ENCODE measurements at regions not wholly inside any gene's neighbourhood (a gene's known extent, or its start where the extent isn't known, plus 50 kb on each side); places are given as distances from the start of the nearest gene placed in this dataset.

DNA sequence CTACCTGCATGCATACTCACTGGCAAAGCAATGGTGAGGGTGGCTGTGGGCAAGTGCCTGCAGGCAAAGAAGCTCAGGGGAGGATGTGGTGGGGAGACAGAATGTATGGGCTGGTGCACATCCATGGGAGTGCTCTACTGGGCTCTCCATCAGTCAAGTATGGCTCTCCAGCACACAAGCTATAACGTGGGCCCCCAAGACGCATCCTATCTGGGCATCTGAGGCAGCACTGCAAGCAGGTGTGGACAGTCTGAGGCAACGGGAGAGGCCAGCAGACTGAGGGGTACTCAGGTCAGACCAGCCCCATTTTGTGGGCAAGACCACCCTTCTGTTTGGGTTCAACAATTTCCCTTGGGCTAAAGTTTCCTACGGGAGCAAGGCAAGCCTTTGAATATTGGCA is 1227.8 kb downstream of the FAM133A start:
- H2AFZ ChIP-seq (ENCODE audit: low read length): no peak overlapping the region

DNA sequence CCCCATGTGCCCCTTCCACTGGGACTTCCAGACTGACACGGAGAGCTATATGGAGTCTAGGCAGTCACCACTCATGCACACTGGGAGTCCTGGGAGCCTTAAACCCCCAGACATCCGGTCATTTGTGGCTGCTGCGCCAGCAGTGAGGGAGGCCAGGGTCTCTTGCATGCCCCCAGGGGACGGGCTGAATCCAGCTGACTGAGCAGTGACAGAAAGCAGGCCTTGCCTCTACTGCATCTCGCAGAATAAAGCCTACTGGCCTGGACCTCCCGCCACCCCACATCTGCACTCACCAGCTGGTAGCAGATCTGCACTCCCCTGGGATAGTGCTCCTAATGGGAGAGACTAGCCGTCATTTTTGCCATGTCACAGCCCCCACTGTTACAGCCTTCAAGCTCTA is 1234.2 kb downstream of the FAM133A start:
- H4K20me1 ChIP-seq (ENCODE audit: insufficient read depth, low read length): no peaks in the 10 kb centered on the region
- no peak overlapping the region for H2AFZ ChIP-seq (ENCODE audit: low read length)

More for the DNA sequence above, 1227.8 kb downstream of the FAM133A start:
- no peaks in the 10 kb centered on the region for H3K79me2 ChIP-seq (ENCODE audit: insufficient read depth, low read length)
- no peaks in the 10 kb centered on the region for H3K27me3 ChIP-seq (ENCODE audit: insufficient read depth, low read length)
- no peak overlapping the region for H3K4me2 ChIP-seq (ENCODE audit: insufficient read depth, low read length)
- H3K9me3 ChIP-seq (ENCODE audit: low read depth, low read length): no peaks in the 10 kb centered on the region
- H3K4me3 ChIP-seq (ENCODE audit: insufficient read depth, low read length): no peak overlapping the region
- no peaks in the 10 kb centered on the region for H3K36me3 ChIP-seq (ENCODE audit: insufficient read depth, low read length)
- TF ChIP-seq, protein P1, sequence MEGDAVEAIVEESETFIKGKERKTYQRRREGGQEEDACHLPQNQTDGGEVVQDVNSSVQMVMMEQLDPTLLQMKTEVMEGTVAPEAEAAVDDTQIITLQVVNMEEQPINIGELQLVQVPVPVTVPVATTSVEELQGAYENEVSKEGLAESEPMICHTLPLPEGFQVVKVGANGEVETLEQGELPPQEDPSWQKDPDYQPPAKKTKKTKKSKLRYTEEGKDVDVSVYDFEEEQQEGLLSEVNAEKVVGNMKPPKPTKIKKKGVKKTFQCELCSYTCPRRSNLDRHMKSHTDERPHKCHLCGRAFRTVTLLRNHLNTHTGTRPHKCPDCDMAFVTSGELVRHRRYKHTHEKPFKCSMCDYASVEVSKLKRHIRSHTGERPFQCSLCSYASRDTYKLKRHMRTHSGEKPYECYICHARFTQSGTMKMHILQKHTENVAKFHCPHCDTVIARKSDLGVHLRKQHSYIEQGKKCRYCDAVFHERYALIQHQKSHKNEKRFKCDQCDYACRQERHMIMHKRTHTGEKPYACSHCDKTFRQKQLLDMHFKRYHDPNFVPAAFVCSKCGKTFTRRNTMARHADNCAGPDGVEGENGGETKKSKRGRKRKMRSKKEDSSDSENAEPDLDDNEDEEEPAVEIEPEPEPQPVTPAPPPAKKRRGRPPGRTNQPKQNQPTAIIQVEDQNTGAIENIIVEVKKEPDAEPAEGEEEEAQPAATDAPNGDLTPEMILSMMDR (IDR thresholded peaks at IDR 0.05; ENCODE audit: extremely low read depth, low read depth, low read length): no peak
- no peak overlapping the region for H3K27ac ChIP-seq (ENCODE audit: low read depth, low read length)
- H4K20me1 ChIP-seq (ENCODE audit: insufficient read depth, low read length): no peaks in the 10 kb centered on the region
- H3K4me1 ChIP-seq (ENCODE audit: insufficient read depth, low read length): no peaks in the 10 kb centered on the region
- DNase-seq (ENCODE audit: insufficient read length, low spot score, missing footprints): no peak

DNA sequence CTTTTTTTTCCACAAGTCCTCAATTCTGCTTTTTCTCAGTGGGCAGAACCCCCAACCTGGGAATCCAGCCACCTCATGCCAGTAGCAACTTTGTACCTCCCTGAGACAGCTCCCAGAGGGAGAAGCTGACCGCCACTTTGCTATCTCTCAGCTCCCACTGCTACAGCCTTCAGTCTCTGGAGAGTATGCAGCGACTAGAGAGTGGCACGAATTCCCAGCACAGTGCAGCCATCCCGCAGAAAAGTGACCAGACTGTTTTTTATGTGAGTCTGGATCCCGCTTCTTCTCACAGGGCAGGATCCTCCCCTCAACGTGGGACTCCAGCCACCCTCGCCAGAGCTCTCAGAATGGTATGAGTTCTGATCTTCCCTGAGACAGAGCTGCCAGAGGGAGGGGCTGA is 1234.6 kb downstream of the FAM133A start:
- no peak overlapping the region for H3K27ac ChIP-seq (ENCODE audit: low read depth, low read length)
- H3K79me2 ChIP-seq (ENCODE audit: insufficient read depth, low read length): no peaks in the 10 kb centered on the region
- H2AFZ ChIP-seq (ENCODE audit: low read length): no peak overlapping the region
- no peak overlapping the region for H3K4me3 ChIP-seq (ENCODE audit: insufficient read depth, low read length)
- TF ChIP-seq, protein P1 (IDR thresholded peaks at IDR 0.05; ENCODE audit: extremely low read depth, low read depth, low read length): no peak
- no peak for DNase-seq (ENCODE audit: insufficient read length, low spot score, missing footprints)
- H3K36me3 ChIP-seq (ENCODE audit: insufficient read depth, low read length): no peaks in the 10 kb centered on the region
- no peaks in the 10 kb centered on the region for H3K4me1 ChIP-seq (ENCODE audit: insufficient read depth, low read length)
- no peak overlapping the region for H3K4me2 ChIP-seq (ENCODE audit: insufficient read depth, low read length)
- H3K9me3 ChIP-seq (ENCODE audit: low read depth, low read length): no peaks in the 10 kb centered on the region
- H4K20me1 ChIP-seq (ENCODE audit: insufficient read depth, low read length): no peaks in the 10 kb centered on the region
- no peaks in the 10 kb centered on the region for H3K27me3 ChIP-seq (ENCODE audit: insufficient read depth, low read length)

More for the DNA sequence above, 1234.2 kb downstream of the FAM133A start:
- TF ChIP-seq, protein P1 (IDR thresholded peaks at IDR 0.05; ENCODE audit: extremely low read depth, low read depth, low read length): no peak
- no peaks in the 10 kb centered on the region for H3K36me3 ChIP-seq (ENCODE audit: insufficient read depth, low read length)
- H3K4me2 ChIP-seq (ENCODE audit: insufficient read depth, low read length): no peak overlapping the region
- no peak overlapping the region for H3K4me3 ChIP-seq (ENCODE audit: insufficient read depth, low read length)
- no peaks in the 10 kb centered on the region for H3K9me3 ChIP-seq (ENCODE audit: low read depth, low read length)
- no peaks in the 10 kb centered on the region for H3K27me3 ChIP-seq (ENCODE audit: insufficient read depth, low read length)
- H3K27ac ChIP-seq (ENCODE audit: low read depth, low read length): no peak overlapping the region
- H3K4me1 ChIP-seq (ENCODE audit: insufficient read depth, low read length): no peaks in the 10 kb centered on the region
- no peak for DNase-seq (ENCODE audit: insufficient read length, low spot score, missing footprints)
- no peaks in the 10 kb centered on the region for H3K79me2 ChIP-seq (ENCODE audit: insufficient read depth, low read length)

DNA sequence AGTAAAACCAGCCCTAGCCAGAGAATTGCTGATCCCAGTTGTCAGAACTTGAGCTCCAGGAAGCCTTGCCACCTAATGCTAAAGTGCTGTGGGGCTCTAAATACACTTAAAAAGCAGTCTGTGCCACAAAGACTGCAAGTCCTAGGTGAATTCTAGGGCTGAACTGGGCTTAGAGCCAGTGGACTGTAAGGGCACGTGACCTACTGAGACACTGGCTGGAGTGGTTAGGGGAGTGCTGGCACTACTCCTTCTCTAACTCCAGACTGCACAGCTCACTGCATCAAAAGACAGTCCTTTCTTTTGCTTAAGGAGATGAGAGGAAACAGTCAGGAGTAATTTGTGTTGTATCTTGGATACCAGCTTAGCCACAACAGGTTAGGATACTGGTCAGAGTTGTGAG is 1240.2 kb downstream of the FAM133A start:
- Histone ChIP-seq H3K27me3 (ENCODE audit: insufficient read depth, low read length) (no peaks in the 10 kb centered on the region), H3K27ac (ENCODE audit: low read depth, low read length) (no peak overlapping the region), H2AFZ (ENCODE audit: low read length) (no peak overlapping the region), H4K20me1 (ENCODE audit: insufficient read depth, low read length) (no peaks in the 10 kb centered on the region), H3K9me3 (ENCODE audit: low read depth, low read length) (no peaks in the 10 kb centered on the region), H3K4me2 (ENCODE audit: insufficient read depth, low read length) (no peak overlapping the region), H3K4me1 (ENCODE audit: insufficient read depth, low read length) (no peaks in the 10 kb centered on the region), H3K36me3 (ENCODE audit: insufficient read depth, low read length) (no peaks in the 10 kb centered on the region), H3K4me3 (ENCODE audit: insufficient read depth, low read length) (no peak overlapping the region), H3K79me2 (ENCODE audit: insufficient read depth, low read length) (no peaks in the 10 kb centered on the region)
- TF ChIP-seq, protein P1 (IDR thresholded peaks at IDR 0.05; ENCODE audit: extremely low read depth, low read depth, low read length): no peak
- no peak for DNase-seq (ENCODE audit: insufficient read length, low spot score, missing footprints)

All from osteoblast (primary cell).